PC-9 (cell line): ENCODE measurements at regions not wholly inside any gene's neighbourhood (a gene's known extent, or its start where the extent isn't known, plus 50 kb on each side); places are given as distances from the start of the nearest gene placed in this dataset.

Experiments used
- BruUV-seq: library from RNA; stranded (reverse); fragments of 400-500 nt; replicated peaks from 2 replicates; lab custom pipeline; 2021; lab: Mats Ljungman, UMichigan
- CTCF ChIA-PET: fragments of 300-600 bp; sonication (Branson Sonifier 250); formaldehyde crosslinking; loops from one replicate; lab custom pipeline; 2022; ENCODE audit warnings: antibody characterized with exemption; lab: Charles Lee
- POLR2A ChIA-PET: fragments of 300-600 bp; sonication (Branson Sonifier 250); formaldehyde crosslinking; loops from one replicate; lab custom pipeline; 2022; ENCODE audit warnings: antibody characterized with exemption; ENCODE audit not compliant: unreplicated experiment; lab: Charles Lee
- DNase-seq, 2 experiments: peaks; one replicate each; pipeline versions ENCODE4 v3.0.0 to v3.0.0-alpha.2; 2015 to 2022; ENCODE audit warnings: mixed read lengths in 1 of 2
- H2AFZ ChIP-seq: fragments of 200-600 bp; sonication (generic); 2 replicates; pipeline ENCODE4 v1.8.1; 2017; ENCODE audit warnings: antibody characterized with exemption
- H3F3A ChIP-seq: fragments of 200-600 bp; sonication (generic); 2 replicates; pipeline ENCODE4 v1.8.1; 2017; ENCODE audit warnings: antibody characterized with exemption, mild to moderate bottlenecking, low read depth; ENCODE audit not compliant: insufficient read depth
- H3K27ac ChIP-seq: fragments of 200-600 bp; sonication (generic); 2 replicates; pipeline ENCODE4 v1.6.1; 2016; ENCODE audit warnings: mixed run types
- H3K27me3 ChIP-seq: fragments of 200-600 bp; sonication (generic); 2 replicates; pipeline ENCODE4 v1.6.1; 2016; ENCODE audit warnings: low read depth, mixed run types; ENCODE audit not compliant: insufficient read depth
- H3K36me3 ChIP-seq: fragments of 200-600 bp; sonication (generic); 2 replicates; pipeline ENCODE4 v1.6.1; 2016; ENCODE audit warnings: low read depth, mixed run types
- H3K4me1 ChIP-seq: fragments of 200-600 bp; sonication (generic); replicated peaks from 2 replicates; pipeline ENCODE4 v1.6.1; 2016; ENCODE audit warnings: mixed run types; ENCODE audit not compliant: insufficient read depth
- H3K4me2 ChIP-seq: fragments of 200-600 bp; sonication (generic); 2 replicates; pipeline ENCODE4 v1.6.1; 2017; ENCODE audit warnings: mixed run types
- H3K4me3 ChIP-seq: fragments of 200-600 bp; sonication (generic); 2 replicates; pipeline ENCODE4 v1.6.1; 2016; ENCODE audit warnings: mixed run types
- H3K79me2 ChIP-seq: fragments of 200-600 bp; sonication (generic); 2 replicates; pipeline ENCODE4 v1.6.1; 2017; ENCODE audit warnings: low read depth, mixed run types
- H3K9me2 ChIP-seq: fragments of 200-600 bp; sonication (generic); 2 replicates; pipeline ENCODE4 v1.8.1; 2017; ENCODE audit warnings: mild to moderate bottlenecking; ENCODE audit not compliant: insufficient read depth
- H3K9me3 ChIP-seq: fragments of 200-600 bp; sonication (generic); 2 replicates; pipeline ENCODE4 v1.8.1; 2016; ENCODE audit warnings: low read depth; ENCODE audit not compliant: insufficient read depth
- H4K20me1 ChIP-seq: fragments of 200-600 bp; sonication (generic); 2 replicates; pipeline ENCODE4 v1.8.1; 2017; ENCODE audit not compliant: insufficient read depth
- CTCF ChIP-seq: fragments of 200-600 bp; sonication (generic); conservative IDR thresholded peaks from 2 replicates; pipeline ENCODE4 v1.6.1; 2017; ENCODE audit warnings: mixed run types, antibody characterized with exemption, mild to moderate bottlenecking, moderate library complexity
- EZH2 ChIP-seq: fragments of 200-600 bp; sonication (generic); IDR thresholded peaks from 2 replicates; pipeline ENCODE4 v1.8.0; 2017; ENCODE audit warnings: antibody characterized with exemption, low read depth
- intact Hi-C: fragments of 100-400 bp; cut with micrococcal nuclease; formaldehyde crosslinking; loops from one replicate; pipeline ENCODE4 v1.10.0; 2022; ENCODE audit not compliant: unreplicated experiment

GRCh38 chr2:187230088-187230487 lies 218.0 kb downstream of the CALCRL start:
- no peak overlapping the region for H3K4me2 ChIP-seq
- BruUV-seq = no TSS peak
- intact Hi-C loops = no loop called here
- no peak for DNase-seq
- no peaks in the 10 kb centered on the region for H3K79me2 ChIP-seq
- no peaks in the 10 kb centered on the region for H3K27me3 ChIP-seq
- no peak overlapping the region for H3K27ac ChIP-seq
- H3K36me3 ChIP-seq = no peaks in the 10 kb centered on the region
- no peak overlapping the region for H2AFZ ChIP-seq
- POLR2A ChIA-PET = no interaction called here
- TF ChIP-seq EZH2 = no peak
- TF ChIP-seq CTCF = no peak
- no peaks in the 10 kb centered on the region for H3K4me1 ChIP-seq
- H3F3A ChIP-seq = no peaks in the 10 kb centered on the region
- CTCF ChIA-PET = no interaction called here
- H3K4me3 ChIP-seq = no peak overlapping the region
- H3K9me2 ChIP-seq = no peaks in the 10 kb centered on the region
- H4K20me1 ChIP-seq = no peaks in the 10 kb centered on the region
- H3K9me3 ChIP-seq = no peaks in the 10 kb centered on the region

- H3K27ac ChIP-seq = no peak overlapping the region
- H2AFZ ChIP-seq = no peak overlapping the region
- intact Hi-C loops = no loop called here
- no peaks in the 10 kb centered on the region for H3K9me2 ChIP-seq
- H3F3A ChIP-seq = no peaks in the 10 kb centered on the region
- H3K4me2 ChIP-seq = no peak overlapping the region
- H3K9me3 ChIP-seq = no peaks in the 10 kb centered on the region
- H3K36me3 ChIP-seq = no peaks in the 10 kb centered on the region
- no peak for DNase-seq
- POLR2A ChIA-PET = no interaction called here
- no peaks in the 10 kb centered on the region for H3K27me3 ChIP-seq
- no peak overlapping the region for H3K4me3 ChIP-seq
- no peaks in the 10 kb centered on the region for H4K20me1 ChIP-seq
- TF ChIP-seq CTCF (no peak), EZH2 (no peak)
- CTCF ChIA-PET = no interaction called here
- H3K4me1 ChIP-seq = no peaks in the 10 kb centered on the region
- no peaks in the 10 kb centered on the region for H3K79me2 ChIP-seq
- BruUV-seq = no TSS peak
These were observed 219.1 kb downstream of the CALCRL start for GRCh38 chr2:187228986-187229385.

- no peak overlapping the region for H3K4me2 ChIP-seq
- ChIA-PET CTCF (no interaction called here), POLR2A (no interaction called here)
- TF ChIP-seq EZH2 = no peak
- no peak for TF ChIP-seq CTCF
- H3K9me3 ChIP-seq = no peaks in the 10 kb centered on the region
- H4K20me1 ChIP-seq = no peaks in the 10 kb centered on the region
- no peaks in the 10 kb centered on the region for H3K9me2 ChIP-seq
- H3F3A ChIP-seq = no peaks in the 10 kb centered on the region
- no peak overlapping the region for H2AFZ ChIP-seq
- H3K27me3 ChIP-seq = no peaks in the 10 kb centered on the region
- intact Hi-C loops = no loop called here
- no TSS peak for BruUV-seq
- H3K4me3 ChIP-seq = no peak overlapping the region
- H3K4me1 ChIP-seq = no peaks in the 10 kb centered on the region
- no peaks in the 10 kb centered on the region for H3K36me3 ChIP-seq
- H3K27ac ChIP-seq = no peak overlapping the region
- DNase-seq = no peak
- H3K79me2 ChIP-seq = no peaks in the 10 kb centered on the region
These were observed 223.1 kb downstream of the CALCRL start for GRCh38 chr2:187224989-187225388.
